ENCODE measurements at regions not wholly inside any gene's neighbourhood (a gene's known extent, or its start where the extent isn't known, plus 50 kb on each side); places are given as distances from the start of the nearest gene placed in this dataset.

- TF ChIP-seq POLR2A (IDR thresholded peaks at IDR 0.05; ENCODE audit: low read depth, low read length) (no peak), TAF1 (IDR thresholded peaks at IDR 0.05; ENCODE audit: borderline replicate concordance, low read depth, low read length) (no peak), POLR2AphosphoS5 (IDR thresholded peaks at IDR 0.05; ENCODE audit: low read depth, low read length) (no peak)
- DNase-seq (ENCODE audit: insufficient read length) (no peak), FAIRE-seq (no peak)
These were observed 150.5 kb upstream of the COL8A1 start for GRCh38 chr3:99487894-99488293.

- FAIRE-seq, result peak; percentile 40
- TF ChIP-seq POLR2A (IDR thresholded peaks at IDR 0.05; ENCODE audit: low read depth, low read length) (no peak), POLR2AphosphoS5 (IDR thresholded peaks at IDR 0.05; ENCODE audit: low read depth, low read length) (no peak), TAF1 (IDR thresholded peaks at IDR 0.05; ENCODE audit: borderline replicate concordance, low read depth, low read length) (no peak)
- DNase-seq (ENCODE audit: insufficient read length), result no peak
These were observed 153.1 kb upstream of the COL8A1 start for GRCh38 chr3:99485286-99485685.

DNA sequence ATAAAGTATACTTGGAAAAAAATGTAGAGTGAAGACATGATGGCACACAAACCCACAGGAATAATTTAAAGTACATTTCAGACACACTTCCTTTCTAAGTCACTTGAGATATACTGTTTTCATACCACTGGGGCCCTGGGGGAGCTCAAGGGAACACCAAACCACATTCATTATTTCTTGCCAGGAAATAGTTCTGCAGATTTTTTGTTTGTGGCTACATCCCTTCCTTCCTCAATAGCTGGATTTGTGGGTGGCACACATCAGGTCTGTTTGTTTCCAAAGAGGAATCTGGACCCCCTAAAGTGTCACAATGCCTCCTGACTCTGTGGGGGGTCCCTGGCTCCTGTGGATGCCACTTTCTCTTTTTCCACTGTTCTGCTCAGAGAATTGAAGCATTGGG lies 153.5 kb upstream of the COL8A1 start:
- FAIRE-seq (peak; percentile 44), DNase-seq (ENCODE audit: insufficient read length) (no peak)
- TF ChIP-seq POLR2AphosphoS5 (IDR thresholded peaks at IDR 0.05; ENCODE audit: low read depth, low read length) (no peak), TAF1 (IDR thresholded peaks at IDR 0.05; ENCODE audit: borderline replicate concordance, low read depth, low read length) (no peak), POLR2A (IDR thresholded peaks at IDR 0.05; ENCODE audit: low read depth, low read length) (no peak)

GRCh38 chr3:99483841-99484240 lies 154.6 kb upstream of the COL8A1 start:
- no peak for DNase-seq (ENCODE audit: insufficient read length)
- FAIRE-seq, result no peak
- no peak for TF ChIP-seq POLR2AphosphoS5 (IDR thresholded peaks at IDR 0.05; ENCODE audit: low read depth, low read length)
- no peak for TF ChIP-seq POLR2A (IDR thresholded peaks at IDR 0.05; ENCODE audit: low read depth, low read length)
- TF ChIP-seq TAF1 (IDR thresholded peaks at IDR 0.05; ENCODE audit: borderline replicate concordance, low read depth, low read length), result no peak

- no peak for DNase-seq (ENCODE audit: insufficient read length)
- TF ChIP-seq POLR2AphosphoS5 (IDR thresholded peaks at IDR 0.05; ENCODE audit: low read depth, low read length), result no peak
- TF ChIP-seq POLR2A (IDR thresholded peaks at IDR 0.05; ENCODE audit: low read depth, low read length), result no peak
- TF ChIP-seq TAF1 (IDR thresholded peaks at IDR 0.05; ENCODE audit: borderline replicate concordance, low read depth, low read length), result no peak
- no peak for FAIRE-seq
These were observed 156.2 kb upstream of the COL8A1 start for GRCh38 chr3:99482191-99482590.

DNA sequence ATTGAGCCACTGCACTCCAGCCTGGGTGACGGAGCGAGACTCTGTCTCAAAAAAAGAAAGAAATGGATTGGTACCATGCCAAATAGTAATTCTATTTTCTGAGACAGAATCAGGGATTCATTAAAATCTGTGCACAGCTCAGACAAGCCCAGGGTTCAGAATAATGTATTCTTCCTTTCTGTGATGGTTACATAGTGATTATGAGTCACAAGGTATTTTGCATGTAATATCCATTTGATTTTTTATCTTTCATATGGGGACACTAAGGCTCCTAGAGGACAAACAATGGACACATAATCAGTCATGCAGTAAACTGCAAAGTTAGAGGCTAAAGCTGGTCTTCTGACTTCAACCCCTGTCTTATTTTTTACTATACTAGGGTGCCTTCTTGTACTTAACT lies 156.8 kb upstream of the COL8A1 start:
- TF ChIP-seq POLR2A (IDR thresholded peaks at IDR 0.05; ENCODE audit: low read depth, low read length), result no peak
- no peak for TF ChIP-seq TAF1 (IDR thresholded peaks at IDR 0.05; ENCODE audit: borderline replicate concordance, low read depth, low read length)
- no peak for TF ChIP-seq POLR2AphosphoS5 (IDR thresholded peaks at IDR 0.05; ENCODE audit: low read depth, low read length)
- FAIRE-seq, result no peak
- no peak for DNase-seq (ENCODE audit: insufficient read length)

GRCh38 chr3:99479768-99480167 lies 158.6 kb upstream of the COL8A1 start:
- FAIRE-seq, result no peak
- TF ChIP-seq TAF1 (IDR thresholded peaks at IDR 0.05; ENCODE audit: borderline replicate concordance, low read depth, low read length) (no peak), POLR2A (IDR thresholded peaks at IDR 0.05; ENCODE audit: low read depth, low read length) (no peak), POLR2AphosphoS5 (IDR thresholded peaks at IDR 0.05; ENCODE audit: low read depth, low read length) (no peak)
- DNase-seq (ENCODE audit: insufficient read length), result no peak

DNA sequence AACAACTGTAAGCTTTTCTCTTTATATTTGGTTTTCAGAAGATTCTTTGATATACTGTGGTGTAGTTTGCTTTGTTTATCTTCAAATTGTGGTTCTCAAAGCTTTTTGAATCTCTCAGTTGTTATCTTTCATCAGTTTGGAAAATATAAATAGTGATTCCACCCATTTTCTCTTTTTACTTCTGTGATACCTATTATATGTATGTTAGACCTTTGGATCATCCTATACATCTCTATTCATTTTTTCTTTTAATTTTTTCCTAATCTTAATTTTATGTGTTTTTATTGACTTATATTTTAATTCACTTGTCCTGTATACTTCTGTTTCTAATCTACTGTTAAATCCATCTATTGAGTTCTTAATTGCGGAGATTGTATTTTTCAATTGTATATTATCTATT lies 160.7 kb upstream of the COL8A1 start:
- DNase-seq (ENCODE audit: insufficient read length) (no peak), FAIRE-seq (no peak)
- TF ChIP-seq TAF1 (IDR thresholded peaks at IDR 0.05; ENCODE audit: borderline replicate concordance, low read depth, low read length) (no peak), POLR2AphosphoS5 (IDR thresholded peaks at IDR 0.05; ENCODE audit: low read depth, low read length) (no peak), POLR2A (IDR thresholded peaks at IDR 0.05; ENCODE audit: low read depth, low read length) (no peak)

DNA sequence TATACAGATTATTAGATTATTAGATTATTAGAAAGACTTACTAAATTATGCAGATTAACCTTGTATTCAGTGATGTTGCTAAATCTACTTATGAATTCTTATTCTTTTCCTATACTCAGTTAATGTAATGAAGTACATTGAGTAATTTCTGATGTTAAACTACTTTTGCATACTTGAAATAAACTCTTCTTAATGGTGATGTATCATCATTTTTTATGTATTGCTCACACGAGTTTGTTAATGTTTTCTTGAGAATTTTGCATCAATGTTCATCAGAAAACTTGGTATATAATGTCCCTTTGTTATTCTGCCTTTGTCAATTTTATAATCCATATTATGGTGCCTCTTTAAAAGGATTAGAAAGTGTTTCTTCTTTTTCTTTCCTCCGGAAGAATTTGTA lies 163.2 kb upstream of the COL8A1 start:
- DNase-seq (ENCODE audit: insufficient read length) (no peak), FAIRE-seq (no peak)
- no peak for TF ChIP-seq POLR2AphosphoS5 (IDR thresholded peaks at IDR 0.05; ENCODE audit: low read depth, low read length)
- no peak for TF ChIP-seq TAF1 (IDR thresholded peaks at IDR 0.05; ENCODE audit: borderline replicate concordance, low read depth, low read length)
- no peak for TF ChIP-seq POLR2A (IDR thresholded peaks at IDR 0.05; ENCODE audit: low read depth, low read length)

DNA sequence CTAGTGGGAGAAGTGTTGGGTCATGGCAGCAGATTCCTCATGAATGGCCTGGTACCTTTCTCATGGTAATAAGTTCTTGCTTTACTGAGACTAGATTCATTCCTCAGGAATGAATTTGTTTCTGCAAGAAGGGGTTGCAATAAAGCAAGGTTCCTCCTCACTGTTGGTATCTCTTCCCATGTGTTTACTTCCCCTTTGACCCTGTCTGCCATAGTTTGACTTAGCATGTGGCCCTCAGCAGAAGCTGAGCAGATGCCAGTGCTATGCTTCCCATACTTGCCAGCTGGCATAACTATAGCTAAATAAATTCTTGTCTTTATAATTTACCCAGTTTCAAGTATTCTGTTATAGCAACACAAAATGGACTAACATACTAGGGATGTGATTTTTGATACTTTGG lies 163.6 kb upstream of the COL8A1 start:
- DNase-seq (ENCODE audit: insufficient read length) (no peak), FAIRE-seq (no peak)
- TF ChIP-seq TAF1 (IDR thresholded peaks at IDR 0.05; ENCODE audit: borderline replicate concordance, low read depth, low read length) (no peak), POLR2A (IDR thresholded peaks at IDR 0.05; ENCODE audit: low read depth, low read length) (no peak), POLR2AphosphoS5 (IDR thresholded peaks at IDR 0.05; ENCODE audit: low read depth, low read length) (no peak)

DNA sequence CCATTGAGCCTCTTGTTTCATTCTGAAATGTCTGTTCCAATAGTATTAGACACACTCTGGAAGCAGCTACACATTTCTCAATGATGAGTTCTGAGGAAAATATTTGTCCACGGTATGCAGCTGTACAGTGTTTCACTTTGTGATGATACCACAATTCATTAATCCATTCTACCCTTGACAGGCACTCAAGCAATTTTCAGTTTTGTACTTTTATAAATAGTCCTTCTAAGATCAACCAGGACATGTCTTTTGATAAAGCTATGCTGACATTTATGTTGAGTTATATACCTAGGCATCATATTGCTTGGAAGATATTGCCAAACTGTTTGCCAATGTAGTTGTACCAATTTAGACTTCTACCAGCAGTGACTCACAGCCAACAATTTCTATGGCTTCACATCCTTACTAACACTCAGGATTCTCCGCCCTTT lies 165.1 kb upstream of the COL8A1 start:
- no peak for FAIRE-seq
- DNase-seq (ENCODE audit: insufficient read length), result no peak
- TF ChIP-seq POLR2AphosphoS5 (IDR thresholded peaks at IDR 0.05; ENCODE audit: low read depth, low read length) (no peak), TAF1 (IDR thresholded peaks at IDR 0.05; ENCODE audit: borderline replicate concordance, low read depth, low read length) (no peak), POLR2A (IDR thresholded peaks at IDR 0.05; ENCODE audit: low read depth, low read length) (no peak)

- no peak for TF ChIP-seq TAF1 (IDR thresholded peaks at IDR 0.05; ENCODE audit: borderline replicate concordance, low read depth, low read length)
- no peak for TF ChIP-seq POLR2AphosphoS5 (IDR thresholded peaks at IDR 0.05; ENCODE audit: low read depth, low read length)
- TF ChIP-seq POLR2A (IDR thresholded peaks at IDR 0.05; ENCODE audit: low read depth, low read length), result no peak
These were observed 166.0 kb upstream of the COL8A1 start for GRCh38 chr3:99472385-99472784.

More at GRCh38 chr3:99472385-99472784, 166.0 kb upstream of the COL8A1 start:
- FAIRE-seq, result no peak
- DNase-seq (ENCODE audit: insufficient read length), result no peak

Measured in GM12892 (cell line).